Nephron progenitor cell (in vitro differentiated cells): ENCODE measurements at regions not wholly inside any gene's neighbourhood (a gene's known extent, or its start where the extent isn't known, plus 50 kb on each side); places are given as distances from the start of the nearest gene placed in this dataset.

Experiments used
- DNase-seq: peaks from one replicate; pipeline ENCODE4 v3.0.0; 2021
- H3K27ac Mint-ChIP-seq: 2 replicates; pipeline ENCODE4 v1.8.0; 2021; ENCODE audit warnings: mild to moderate bottlenecking, moderate library complexity, mixed read lengths
- H3K27me3 Mint-ChIP-seq: 2 replicates; pipeline ENCODE4 v1.8.0; 2021; ENCODE audit warnings: mild to moderate bottlenecking, low read depth, mixed read lengths; ENCODE audit not compliant: poor library complexity
- H3K36me3 Mint-ChIP-seq: 2 replicates; pipeline ENCODE4 v1.8.0; 2021; ENCODE audit warnings: low read depth, mixed read lengths
- H3K4me1 Mint-ChIP-seq: 2 replicates; pipeline ENCODE4 v1.8.0; 2021; ENCODE audit warnings: mixed read lengths
- H3K4me3 Mint-ChIP-seq: 2 replicates; pipeline ENCODE4 v1.8.0; 2021; ENCODE audit warnings: mild to moderate bottlenecking, moderate library complexity, mixed read lengths
- H3K9me3 Mint-ChIP-seq: 2 replicates; pipeline ENCODE4 v1.8.0; 2021; ENCODE audit warnings: mild to moderate bottlenecking, moderate library complexity, mixed read lengths
- TF ChIP-seq, protein P1 (sequence below): fragments of 200-600 bp; sonication (generic); IDR thresholded peaks from 2 replicates; pipeline ENCODE4 v1.5.0; 2021; ENCODE audit warnings: antibody characterized with exemption

DNA sequence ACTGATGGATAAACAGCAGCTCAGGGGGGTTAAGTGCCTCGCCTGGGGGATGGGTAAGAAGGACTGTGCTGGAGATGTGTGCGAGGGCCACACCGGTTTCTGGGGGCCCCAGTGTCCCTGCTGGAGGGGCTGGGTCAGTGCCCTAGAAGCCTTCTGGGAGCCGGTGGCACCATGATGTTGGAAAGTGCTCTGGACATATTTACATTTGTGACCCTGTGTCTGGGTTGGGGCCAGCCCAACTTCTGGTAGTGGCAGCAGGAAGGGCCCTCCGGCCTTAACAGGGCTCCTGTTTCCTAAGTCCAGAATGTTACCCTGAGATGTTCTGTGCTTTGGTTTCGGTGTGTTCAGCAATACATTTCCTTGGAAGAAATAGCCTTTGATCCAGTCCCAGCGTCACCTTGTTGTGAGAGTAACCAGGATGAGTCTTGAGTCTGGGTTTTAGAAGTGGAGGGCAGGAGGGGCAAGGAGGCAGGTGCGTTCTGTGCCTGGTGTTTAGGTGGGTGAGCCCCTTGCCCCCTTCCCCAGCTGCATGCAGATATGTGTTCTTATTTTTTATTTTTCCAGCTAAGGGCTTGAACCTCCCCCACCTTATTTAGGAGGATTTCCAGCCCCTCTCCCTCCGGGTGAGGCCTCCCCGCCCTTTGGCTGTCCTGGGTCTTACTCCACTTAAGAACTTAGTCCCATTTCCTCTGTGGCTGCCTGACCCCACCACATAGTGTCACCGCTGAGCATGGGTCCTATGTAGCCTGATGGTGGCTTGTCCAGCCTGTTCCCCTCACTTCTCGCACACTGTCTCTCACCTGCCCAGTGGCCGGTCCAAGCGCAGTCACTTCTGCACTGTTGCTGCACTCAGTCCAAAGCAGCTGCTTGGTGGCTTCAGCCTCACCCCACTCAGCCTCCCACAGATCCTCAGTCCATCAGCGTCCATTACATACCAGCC lies 132.7 kb upstream of the HS6ST1 start:
- peaks cover 8% of the 10 kb centered on the region for H3K9me3 Mint-ChIP-seq
- DNase-seq, result no peak
- H3K27ac Mint-ChIP-seq, result peak overlapping the region; percentile 26

GRCh38 chr2:128452024-128452411 lies 133.3 kb upstream of the HS6ST1 start:
- Mint-ChIP-seq H3K4me1 (no peaks in the 10 kb centered on the region), H3K27ac (no peak overlapping the region), H3K36me3 (no peaks in the 10 kb centered on the region), H3K4me3 (no peak overlapping the region), H3K27me3 (peaks cover 22% of the 10 kb centered on the region), H3K9me3 (peaks cover 8% of the 10 kb centered on the region)
- TF ChIP-seq, protein P1, sequence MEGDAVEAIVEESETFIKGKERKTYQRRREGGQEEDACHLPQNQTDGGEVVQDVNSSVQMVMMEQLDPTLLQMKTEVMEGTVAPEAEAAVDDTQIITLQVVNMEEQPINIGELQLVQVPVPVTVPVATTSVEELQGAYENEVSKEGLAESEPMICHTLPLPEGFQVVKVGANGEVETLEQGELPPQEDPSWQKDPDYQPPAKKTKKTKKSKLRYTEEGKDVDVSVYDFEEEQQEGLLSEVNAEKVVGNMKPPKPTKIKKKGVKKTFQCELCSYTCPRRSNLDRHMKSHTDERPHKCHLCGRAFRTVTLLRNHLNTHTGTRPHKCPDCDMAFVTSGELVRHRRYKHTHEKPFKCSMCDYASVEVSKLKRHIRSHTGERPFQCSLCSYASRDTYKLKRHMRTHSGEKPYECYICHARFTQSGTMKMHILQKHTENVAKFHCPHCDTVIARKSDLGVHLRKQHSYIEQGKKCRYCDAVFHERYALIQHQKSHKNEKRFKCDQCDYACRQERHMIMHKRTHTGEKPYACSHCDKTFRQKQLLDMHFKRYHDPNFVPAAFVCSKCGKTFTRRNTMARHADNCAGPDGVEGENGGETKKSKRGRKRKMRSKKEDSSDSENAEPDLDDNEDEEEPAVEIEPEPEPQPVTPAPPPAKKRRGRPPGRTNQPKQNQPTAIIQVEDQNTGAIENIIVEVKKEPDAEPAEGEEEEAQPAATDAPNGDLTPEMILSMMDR, result no peak
- DNase-seq, result no peak

More for the DNA sequence above, 132.7 kb upstream of the HS6ST1 start:
- TF ChIP-seq, protein P1, result no peak
- peaks cover 5% of the 10 kb centered on the region for H3K4me1 Mint-ChIP-seq
- peaks cover 20% of the 10 kb centered on the region for H3K27me3 Mint-ChIP-seq
- H3K4me3 Mint-ChIP-seq, result no peak overlapping the region
- no peaks in the 10 kb centered on the region for H3K36me3 Mint-ChIP-seq

DNA sequence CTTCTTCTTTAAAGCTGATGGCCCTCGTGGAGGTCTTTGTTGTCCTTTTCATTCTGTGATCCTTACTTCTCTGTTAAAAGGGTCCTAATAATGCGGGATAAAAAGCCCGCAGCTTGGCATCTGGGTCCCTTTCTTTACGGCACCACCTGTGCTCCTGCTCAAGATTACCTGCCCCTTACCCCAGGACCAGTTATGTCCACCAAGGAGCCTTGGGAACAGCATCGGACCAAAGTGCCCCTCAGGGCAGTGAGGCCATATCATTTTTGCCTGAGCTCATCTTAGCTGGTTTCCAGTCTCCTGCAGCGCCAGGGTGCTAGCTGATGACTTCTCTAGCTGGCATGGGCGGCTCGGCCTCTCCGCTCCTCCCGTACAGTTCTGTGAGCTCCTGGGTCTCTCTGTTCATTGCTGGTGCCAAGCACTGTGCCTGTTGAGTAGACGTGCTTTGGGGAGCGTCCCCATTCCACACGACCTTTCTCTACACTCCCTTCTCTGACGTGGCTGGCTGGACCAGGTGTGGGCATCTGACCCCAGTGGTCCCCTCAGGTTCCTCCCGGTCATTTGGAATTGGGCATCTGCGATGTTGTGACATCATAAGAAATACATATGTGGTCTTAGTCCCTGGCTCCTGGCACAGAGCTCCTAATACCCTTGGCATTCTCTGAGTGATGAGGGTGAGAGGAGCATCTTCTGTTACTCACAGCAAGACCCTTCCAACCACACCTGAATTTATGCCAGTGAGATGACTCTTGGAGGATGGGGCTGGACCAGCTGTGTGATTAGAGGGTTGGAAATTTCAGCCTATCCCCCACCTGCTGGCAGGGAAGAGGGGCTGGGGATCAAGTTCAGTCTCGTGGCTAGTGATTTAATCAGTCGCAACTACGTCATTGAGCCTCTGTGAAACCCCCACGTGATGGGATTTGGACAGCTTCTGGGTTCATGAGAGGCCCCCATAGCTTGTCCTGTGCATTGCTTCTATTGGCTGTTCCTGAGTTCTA lies 134.2 kb upstream of the HS6ST1 start:
- no peak overlapping the region for H3K27ac Mint-ChIP-seq
- H3K36me3 Mint-ChIP-seq, result no peaks in the 10 kb centered on the region
- peaks cover 2% of the 10 kb centered on the region for H3K4me1 Mint-ChIP-seq
- peaks cover 8% of the 10 kb centered on the region for H3K9me3 Mint-ChIP-seq
- peaks cover 22% of the 10 kb centered on the region for H3K27me3 Mint-ChIP-seq
- no peak for DNase-seq
- TF ChIP-seq, protein P1, result no peak
- no peak overlapping the region for H3K4me3 Mint-ChIP-seq

- Mint-ChIP-seq H3K27ac (no peak overlapping the region), H3K4me1 (peaks cover 19% of the 10 kb centered on the region), H3K4me3 (no peak overlapping the region), H3K9me3 (peaks cover 17% of the 10 kb centered on the region), H3K27me3 (peaks cover 22% of the 10 kb centered on the region), H3K36me3 (no peaks in the 10 kb centered on the region)
- TF ChIP-seq, protein P1, result no peak
- DNase-seq, result no peak
These were observed 136.5 kb upstream of the HS6ST1 start for GRCh38 chr2:128454980-128455720.

DNA sequence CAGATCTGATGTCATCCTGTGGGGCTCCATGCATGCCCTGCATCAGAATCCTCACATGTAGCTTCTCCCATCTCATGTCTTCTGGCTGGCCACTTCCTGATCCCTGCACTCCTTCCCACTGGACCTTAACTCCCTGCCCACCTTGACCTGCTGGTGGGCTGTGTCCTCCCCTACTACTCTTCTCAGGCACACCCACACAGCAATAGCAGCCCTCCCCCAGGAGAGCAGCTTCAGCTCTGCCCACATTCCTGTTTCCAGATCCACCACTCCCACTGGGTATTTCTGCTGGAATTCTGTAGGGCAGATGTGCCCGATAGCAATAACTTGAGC lies 137.0 kb upstream of the HS6ST1 start:
- no peak overlapping the region for H3K27ac Mint-ChIP-seq
- no peaks in the 10 kb centered on the region for H3K36me3 Mint-ChIP-seq
- peaks cover 22% of the 10 kb centered on the region for H3K27me3 Mint-ChIP-seq
- no peak for DNase-seq
- peaks cover 19% of the 10 kb centered on the region for H3K4me1 Mint-ChIP-seq
- H3K4me3 Mint-ChIP-seq, result no peak overlapping the region
- peaks cover 23% of the 10 kb centered on the region for H3K9me3 Mint-ChIP-seq
- TF ChIP-seq, protein P1, result no peak
